Neural cell (in vitro differentiated cells): ENCODE measurements at regions not wholly inside any gene's neighbourhood (a gene's known extent, or its start where the extent isn't known, plus 50 kb on each side); places are given as distances from the start of the nearest gene placed in this dataset.

ENCODE experiments used
- H2AFZ ChIP-seq: fragments of 200-600, 300-800 bp; sonication (generic), shearing (Covaris generic); 2 replicates; pipeline ENCODE4 v1.6.0; 2014; ENCODE audit warnings: low read depth, mild to moderate bottlenecking, antibody characterized with exemption, low read length, moderate library complexity
- H3F3A ChIP-seq: fragments of 200-600 bp; shearing (Covaris generic); 2 replicates; pipeline ENCODE4 v1.6.1; 2016; ENCODE audit warnings: mild to moderate bottlenecking, moderate library complexity, mixed read lengths, antibody characterized with exemption, low read length; ENCODE audit not compliant: insufficient read depth, poor library complexity, severe bottlenecking
- H3K27ac ChIP-seq: fragments of 200-600, 300-800 bp; sonication (generic), shearing (Covaris generic); 2 replicates; pipeline ENCODE4 v1.5.1; 2014; ENCODE audit warnings: mild to moderate bottlenecking, low read length, moderate library complexity
- H3K27me3 ChIP-seq: fragments of 300-800, 200-600 bp; sonication (generic), shearing (Covaris generic); 2 replicates; pipeline ENCODE4 v1.6.0; 2014; ENCODE audit warnings: mild to moderate bottlenecking, low read depth, low read length, moderate library complexity; ENCODE audit not compliant: insufficient read depth
- H3K36me3 ChIP-seq: fragments of 300-800, 200-600 bp; sonication (generic), shearing (Covaris generic); 2 replicates; pipeline ENCODE4 v1.5.1; 2014; ENCODE audit warnings: mild to moderate bottlenecking, antibody characterized with exemption, low read length, moderate library complexity; ENCODE audit not compliant: insufficient read depth
- H3K4me2 ChIP-seq: fragments of 300-800, 200-600 bp; sonication (generic), shearing (Covaris generic); 2 replicates; pipeline ENCODE4 v1.6.0; 2014; ENCODE audit warnings: mild to moderate bottlenecking, low read length
- H3K4me3 ChIP-seq: fragments of 300-800, 200-600 bp; sonication (generic), shearing (Covaris generic); 2 replicates; pipeline ENCODE4 v1.5.1; 2014; ENCODE audit warnings: mild to moderate bottlenecking, low read length, moderate library complexity
- H3K79me2 ChIP-seq: fragments of 200-600 bp; shearing (Covaris generic); replicated peaks from 2 replicates; pipeline ENCODE4 v1.6.0; 2014; ENCODE audit warnings: mild to moderate bottlenecking, low read length, moderate library complexity; ENCODE audit not compliant: insufficient read depth
- H3K9ac ChIP-seq: fragments of 300-800, 200-600 bp; sonication (generic), shearing (Covaris generic); 2 replicates; pipeline ENCODE4 v1.6.1; 2016; ENCODE audit warnings: mild to moderate bottlenecking, low read length, mixed read lengths
- H3K9me2 ChIP-seq: fragments of 200-600 bp; shearing (Covaris generic); 2 replicates; pipeline ENCODE4 v1.6.1; 2016; ENCODE audit warnings: mild to moderate bottlenecking, low read length, mixed read lengths; ENCODE audit not compliant: insufficient read depth
- H3K9me3 ChIP-seq: fragments of 200-600, 300-800 bp; sonication (generic), shearing (Covaris generic); 2 replicates; pipeline ENCODE4 v1.6.1; 2016; ENCODE audit warnings: mild to moderate bottlenecking, mixed run types, low read length, moderate library complexity, mixed read lengths
- H4K20me1 ChIP-seq: fragments of 200-600 bp; shearing (Covaris generic); 2 replicates; pipeline ENCODE4 v1.6.1; 2016; ENCODE audit warnings: mild to moderate bottlenecking, mixed run types; ENCODE audit not compliant: insufficient read depth
- CTCF ChIP-seq: fragments of 450-650 bp; IDR thresholded peaks from 2 replicates; pipeline ENCODE4 v1.5.1; 2014; ENCODE audit warnings: antibody characterized with exemption, mild to moderate bottlenecking, moderate library complexity; ENCODE audit not compliant: poor library complexity, severe bottlenecking
- EP300 ChIP-seq: fragments of 450-650 bp; conservative IDR thresholded peaks from 2 replicates; pipeline ENCODE4 v1.6.1; 2014; ENCODE audit warnings: antibody characterized with exemption, mild to moderate bottlenecking, moderate library complexity; ENCODE audit not compliant: poor library complexity, severe bottlenecking
- EZH2 ChIP-seq: fragments of 200-600, 300-800 bp; shearing (Covaris generic), sonication (generic); IDR thresholded peaks from 2 replicates; pipeline ENCODE4 v1.6.1; 2014; ENCODE audit warnings: antibody characterized with exemption, low read length, borderline replicate concordance, mild to moderate bottlenecking; ENCODE audit not compliant: insufficient read depth, poor library complexity, severe bottlenecking
- MXI1 ChIP-seq: fragments of 450-650 bp; conservative IDR thresholded peaks from 2 replicates; pipeline ENCODE4 v1.6.1; 2014; ENCODE audit warnings: antibody characterized with exemption, mild to moderate bottlenecking; ENCODE audit not compliant: poor library complexity, severe bottlenecking
- POLR2AphosphoS5 ChIP-seq: IDR thresholded peaks from 2 replicates; pipeline ENCODE4 v1.6.1; 2012
- RAD21 ChIP-seq: fragments of 450-650 bp; conservative IDR thresholded peaks from 2 replicates; pipeline ENCODE4 v1.6.1; 2014; ENCODE audit warnings: antibody characterized with exemption, mild to moderate bottlenecking, moderate library complexity
- REST ChIP-seq: IDR thresholded peaks from 2 replicates; pipeline ENCODE4 v1.6.1; 2012; ENCODE audit warnings: borderline replicate concordance
- SMC3 ChIP-seq: fragments of 450-650 bp; conservative IDR thresholded peaks from 2 replicates; pipeline ENCODE4 v1.6.1; 2014; ENCODE audit warnings: antibody characterized with exemption, mild to moderate bottlenecking, moderate library complexity; ENCODE audit not compliant: poor library complexity
- TAF1 ChIP-seq: IDR thresholded peaks from 2 replicates; pipeline ENCODE4 v1.6.1; 2012; ENCODE audit warnings: low read depth

GRCh38 chr7:79593866-79594301 lies 140.4 kb upstream of the MAGI2 start:
- no peaks in the 10 kb centered on the region for H3K36me3 ChIP-seq
- no peak overlapping the region for H3K27ac ChIP-seq
- H3K9me2 ChIP-seq: no peaks in the 10 kb centered on the region
- H3K27me3 ChIP-seq: no peaks in the 10 kb centered on the region
- no peak overlapping the region for H3K4me3 ChIP-seq
- H2AFZ ChIP-seq: no peak overlapping the region
- H3K4me2 ChIP-seq: no peak overlapping the region
- H3K9ac ChIP-seq: no peak overlapping the region
- no peaks in the 10 kb centered on the region for H3K79me2 ChIP-seq
- H4K20me1 ChIP-seq: no peaks in the 10 kb centered on the region
- no peaks in the 10 kb centered on the region for H3F3A ChIP-seq
- no peaks in the 10 kb centered on the region for H3K9me3 ChIP-seq
- TF ChIP-seq SMC3 (no peak), REST (no peak), POLR2AphosphoS5 (no peak), EZH2 (no peak), EP300 (no peak), TAF1 (no peak), RAD21 (no peak), CTCF (no peak), MXI1 (no peak)

GRCh38 chr7:79590916-79591623 lies 137.6 kb upstream of the MAGI2 start:
- H3K9ac ChIP-seq: no peak overlapping the region
- TF ChIP-seq REST (no peak), CTCF (no peak), RAD21 (no peak), SMC3 (no peak)
- H3K27me3 ChIP-seq: no peaks in the 10 kb centered on the region
- H3K27ac ChIP-seq: no peak overlapping the region
- no peaks in the 10 kb centered on the region for H3K79me2 ChIP-seq
- H3K9me3 ChIP-seq: no peaks in the 10 kb centered on the region
- no peaks in the 10 kb centered on the region for H3F3A ChIP-seq
- no peak overlapping the region for H3K4me2 ChIP-seq
- H3K4me3 ChIP-seq: no peak overlapping the region
- H2AFZ ChIP-seq: no peak overlapping the region
- H3K9me2 ChIP-seq: no peaks in the 10 kb centered on the region
- no peaks in the 10 kb centered on the region for H3K36me3 ChIP-seq
- H4K20me1 ChIP-seq: no peaks in the 10 kb centered on the region
